Anterior cingulate cortex (tissue), 58 donors: ENCODE measurements at regions not wholly inside any gene's neighbourhood (a gene's known extent, or its start where the extent isn't known, plus 50 kb on each side); places are given as distances from the start of the nearest gene placed in this dataset.
"Not testable (repeated sequence)": the region's sequence is repeated elsewhere in the genome, so short reads cannot be mapped to it uniquely, and the experiment has no call there.

ENCODE experiments used
- DNase-seq, 58 donors: peaks; one replicate each; lab custom pipeline; 2025; lab: John Stamatoyannopoulos, UW

DNA sequence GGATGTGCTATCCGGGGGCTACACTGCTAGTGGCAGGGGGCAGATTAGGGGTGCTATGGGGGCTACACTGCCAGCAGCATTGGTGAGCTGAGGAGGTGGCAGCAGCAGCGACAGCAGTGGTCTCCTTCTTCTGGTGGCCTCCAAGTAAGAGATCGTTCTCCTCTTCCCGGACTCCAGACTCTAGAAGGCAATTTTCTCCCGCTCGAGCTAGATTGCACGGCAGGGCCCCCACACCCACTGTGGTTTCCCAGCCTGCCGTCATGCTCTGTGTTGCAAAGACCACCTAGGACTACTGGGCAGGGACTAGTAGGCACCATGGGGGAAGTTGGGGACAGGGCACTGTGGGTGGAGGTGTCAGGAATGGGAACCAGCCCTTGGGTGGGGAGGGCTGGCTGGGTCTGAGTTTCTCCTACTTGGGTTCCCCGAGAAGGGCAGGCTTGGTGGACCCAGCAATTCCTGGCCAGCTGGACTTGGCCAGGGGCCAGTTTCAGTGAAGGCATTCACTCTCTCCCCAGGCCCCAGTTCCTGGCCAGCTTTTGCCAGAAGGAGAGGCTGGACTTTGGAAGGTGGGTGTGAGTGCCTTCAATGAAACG lies 203.4 kb upstream of the WSB1 start:
- not testable (repeated sequence) for DNase-seq

DNA sequence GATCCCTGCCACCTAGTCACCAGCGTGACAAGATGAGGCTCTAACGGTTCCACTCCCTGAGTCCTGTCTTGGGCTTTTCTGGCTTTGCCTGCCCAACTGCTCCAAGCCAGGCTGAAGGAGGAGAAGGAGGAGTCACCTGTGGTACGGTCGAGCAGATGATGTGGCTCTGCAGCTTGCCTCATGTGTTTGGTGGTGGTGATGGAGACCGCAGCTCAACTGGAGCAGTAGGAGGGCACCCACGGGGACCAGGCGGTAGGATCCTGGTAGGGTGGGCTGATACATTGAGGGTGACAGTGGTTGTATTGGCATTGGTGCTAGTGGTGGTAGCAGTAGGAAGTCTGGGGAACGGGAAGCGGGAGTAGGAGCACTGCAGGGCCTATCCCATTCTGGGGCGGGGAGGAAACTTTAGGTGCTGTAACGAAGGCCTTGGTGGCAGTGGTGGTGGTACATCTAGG lies 202.8 kb upstream of the WSB1 start:
- no peak for DNase-seq

DNA sequence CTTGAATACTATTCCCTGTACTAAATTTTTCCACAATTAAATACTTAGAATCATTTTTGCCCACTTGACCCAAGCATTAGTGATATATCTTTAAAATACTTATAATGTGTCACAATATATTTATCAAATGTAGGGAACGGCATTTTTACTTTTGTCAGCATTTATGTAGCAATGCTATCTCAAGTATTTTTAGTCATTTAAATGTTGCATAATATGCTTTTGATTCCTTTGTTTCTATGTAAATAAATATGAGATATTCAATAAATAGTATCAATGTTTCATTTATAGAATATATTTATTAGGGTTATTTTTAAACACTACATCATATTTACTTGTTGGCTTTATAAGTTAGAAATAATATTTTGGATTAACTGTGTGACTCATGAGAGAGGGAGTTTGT lies 199.7 kb upstream of the WSB1 start:
- DNase-seq = not testable (repeated sequence)

DNA sequence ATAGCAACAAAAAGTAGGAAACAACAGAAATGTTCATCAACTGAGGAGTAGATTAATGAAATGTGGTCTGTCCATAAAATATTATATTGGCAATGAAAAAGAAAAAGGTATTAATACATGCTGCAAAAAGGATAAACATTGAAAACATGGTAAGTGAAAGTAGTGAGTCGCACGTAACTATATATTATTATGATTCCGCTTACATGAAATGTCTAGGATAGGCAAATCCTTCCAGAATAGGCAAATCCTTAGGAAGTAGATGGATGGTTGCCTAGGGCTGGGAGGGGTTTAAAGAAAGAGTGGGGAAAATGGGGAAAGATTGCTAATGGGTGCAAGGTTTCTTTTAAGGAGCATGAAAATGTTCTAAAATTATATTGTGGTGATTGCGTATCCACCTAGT lies 198.1 kb upstream of the WSB1 start:
- DNase-seq = not testable (repeated sequence)

DNA sequence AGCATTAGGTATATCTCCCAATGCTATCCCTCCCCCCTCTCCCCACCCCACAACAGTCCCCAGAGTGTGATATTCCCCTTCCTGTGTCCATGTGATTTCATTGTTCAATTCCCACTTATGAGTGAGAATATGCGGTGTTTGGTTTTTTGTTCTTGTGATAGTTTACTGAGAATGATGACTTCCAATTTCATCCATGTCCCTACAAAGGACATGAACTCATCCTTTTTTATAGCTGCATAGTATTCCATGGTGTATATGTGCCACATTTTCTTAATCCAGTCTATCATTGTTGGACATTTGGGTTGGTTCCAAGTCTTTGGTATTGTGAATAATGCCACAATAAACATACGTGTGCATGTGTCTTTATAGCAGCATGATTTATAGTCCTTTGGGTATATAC lies 194.6 kb upstream of the WSB1 start:
- not testable (repeated sequence) for DNase-seq

DNA sequence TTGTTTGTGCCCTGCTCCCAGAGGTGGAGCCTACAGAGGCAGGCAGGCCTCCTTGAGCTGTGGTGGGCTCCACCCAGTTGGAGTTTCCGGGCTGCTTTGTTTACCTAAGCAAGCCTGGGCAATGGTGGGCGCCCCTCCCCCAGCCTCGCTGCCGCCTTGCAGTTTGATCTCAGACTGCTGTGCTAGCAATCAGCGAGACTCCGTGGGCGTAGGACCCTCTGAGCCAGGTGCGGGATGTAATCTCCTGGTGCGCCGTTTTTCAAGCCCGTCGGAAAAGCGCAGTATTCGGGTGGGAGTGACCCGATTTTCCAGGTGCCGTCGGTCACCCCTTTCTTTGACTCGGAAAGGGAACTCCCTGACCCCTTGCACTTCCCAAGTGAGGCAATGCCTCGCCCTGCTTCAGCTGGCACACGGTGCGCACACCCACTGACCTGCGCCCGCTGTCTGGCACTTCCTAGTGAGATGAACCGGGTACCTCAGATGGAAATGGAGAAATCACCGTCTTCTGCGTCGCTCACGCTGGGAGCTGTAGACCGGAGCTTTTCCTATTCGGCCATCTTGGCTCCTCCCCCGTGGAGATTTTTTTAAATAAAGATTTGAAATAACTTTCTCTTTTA lies 189.2 kb upstream of the WSB1 start:
- DNase-seq = not testable (repeated sequence)

DNA sequence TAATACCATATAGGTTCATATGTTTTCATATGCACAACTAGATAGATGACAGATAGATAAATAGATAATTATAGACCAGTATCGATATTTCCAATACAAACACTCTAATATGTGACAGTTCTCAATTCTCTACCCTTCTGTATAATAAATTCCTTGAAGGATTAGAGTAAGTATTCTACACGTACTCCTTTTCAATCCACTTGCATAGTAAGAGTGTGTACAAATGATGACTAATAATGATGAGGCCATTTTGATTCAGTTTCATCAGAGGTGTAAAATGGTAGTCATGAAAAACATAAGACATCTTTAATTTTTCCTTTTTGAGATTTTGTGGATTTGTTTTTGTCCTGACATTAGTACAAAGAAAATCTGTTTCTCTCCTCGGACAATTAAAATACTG lies 188.3 kb upstream of the WSB1 start:
- DNase-seq = no peak

DNA sequence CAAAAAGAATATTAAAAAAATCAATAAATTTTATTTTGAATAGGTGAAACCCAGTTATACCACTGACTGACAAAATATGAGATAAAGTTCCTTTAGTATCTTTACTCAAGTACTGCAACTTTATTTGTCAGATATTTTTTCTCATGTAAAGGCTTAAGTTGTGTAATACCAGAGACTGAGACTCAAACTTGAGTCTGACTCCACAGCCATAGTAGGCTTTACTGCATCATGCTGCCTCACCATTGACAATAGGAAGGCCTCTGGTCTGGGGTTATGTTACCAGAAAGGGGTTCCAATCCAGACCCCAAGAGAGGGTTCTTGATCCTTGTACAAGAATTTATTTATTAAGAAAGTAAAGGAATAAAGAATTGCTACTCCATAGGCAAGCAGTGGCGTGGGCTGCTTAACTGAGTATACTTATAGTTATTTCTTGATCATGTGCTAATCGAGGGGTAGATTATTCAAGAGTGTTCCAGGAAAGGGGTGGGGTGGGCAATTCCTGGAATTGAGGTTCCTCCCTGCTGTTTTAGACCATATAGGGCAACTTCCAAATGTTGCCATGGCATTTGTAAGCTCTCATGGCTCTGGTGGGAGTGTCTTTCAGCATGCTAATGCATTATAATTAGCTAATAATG lies 187.4 kb upstream of the WSB1 start:
- DNase-seq = no peak

DNA sequence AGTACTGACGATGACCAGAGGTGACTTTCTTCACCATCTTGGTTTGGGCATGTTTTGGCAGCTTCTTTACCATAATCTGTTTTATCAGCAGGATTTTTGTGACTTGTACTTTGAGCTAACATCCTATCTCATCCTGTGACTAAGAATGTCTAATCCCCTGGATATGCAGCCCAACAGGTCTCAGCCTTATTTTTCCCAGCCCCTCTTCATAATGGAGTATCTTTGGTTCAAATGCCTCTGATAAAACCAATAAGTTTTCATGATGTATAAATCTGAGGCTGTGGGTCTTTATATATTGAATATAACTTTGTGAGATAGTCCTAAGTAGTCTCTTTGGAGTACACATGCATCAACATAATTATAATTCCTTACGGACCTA lies 186.9 kb upstream of the WSB1 start:
- DNase-seq = no peak

DNA sequence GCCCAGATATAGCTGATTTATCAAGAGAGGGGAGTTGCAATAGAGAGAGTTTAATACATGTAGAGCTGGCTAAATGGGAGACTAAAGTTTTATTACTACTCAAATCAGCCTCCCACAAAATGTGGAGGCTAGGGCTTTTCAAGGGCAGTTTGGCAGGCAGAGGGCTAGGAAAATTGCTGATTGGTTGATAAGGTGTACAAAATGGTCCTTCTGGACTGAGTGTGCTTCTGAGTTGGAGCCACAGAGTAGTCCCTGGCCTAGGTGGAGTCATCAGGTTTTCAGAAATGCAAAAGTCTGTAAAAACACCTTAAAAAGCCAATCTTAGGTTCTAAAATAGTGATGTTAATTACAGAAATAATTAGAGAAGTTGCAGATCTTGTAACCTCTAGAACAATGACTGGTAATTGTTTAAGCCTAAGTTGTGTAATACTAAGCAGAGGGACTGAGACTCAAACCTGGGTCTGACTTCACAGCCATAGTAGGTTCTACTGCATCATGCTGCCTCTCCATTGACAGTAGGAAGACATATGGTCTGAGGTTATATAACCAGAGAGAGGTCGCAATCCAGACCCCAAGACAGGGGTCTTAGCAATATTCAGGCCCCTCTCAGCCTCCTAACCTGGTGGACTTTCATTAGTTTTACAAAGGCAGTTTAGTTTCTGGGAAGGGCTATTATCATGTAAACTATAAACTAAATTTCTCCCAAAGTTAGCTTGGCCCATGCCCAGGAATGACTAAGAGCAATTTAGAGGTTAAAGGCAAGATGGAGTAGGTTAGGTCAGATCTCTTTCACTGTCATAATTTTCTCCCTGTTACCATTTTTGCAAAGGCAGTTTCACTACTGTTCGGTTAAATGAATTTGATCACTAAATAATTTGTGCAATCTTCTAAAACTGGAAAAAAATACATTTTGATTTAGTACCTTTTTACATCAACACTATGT lies 186.3 kb upstream of the WSB1 start:
- not testable (repeated sequence) for DNase-seq

DNA sequence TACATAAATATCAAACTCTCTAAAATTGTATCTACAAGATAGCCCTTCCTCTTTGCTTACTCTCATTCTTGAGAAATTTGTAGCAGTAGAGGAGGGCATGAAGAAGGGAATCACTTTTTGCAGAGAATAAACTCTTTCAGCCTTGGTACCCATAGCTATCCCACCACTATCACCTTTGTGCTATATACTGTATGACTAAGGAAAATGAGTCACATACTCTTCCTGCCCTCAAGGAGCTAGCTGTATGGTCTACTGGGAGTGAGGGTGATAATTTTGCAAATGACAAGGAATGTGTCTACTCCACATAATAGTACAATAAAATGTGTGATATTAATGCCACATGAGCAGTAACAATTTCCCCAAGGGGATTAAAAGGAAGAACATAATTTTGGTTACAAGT lies 184.6 kb upstream of the WSB1 start:
- DNase-seq = no peak

DNA sequence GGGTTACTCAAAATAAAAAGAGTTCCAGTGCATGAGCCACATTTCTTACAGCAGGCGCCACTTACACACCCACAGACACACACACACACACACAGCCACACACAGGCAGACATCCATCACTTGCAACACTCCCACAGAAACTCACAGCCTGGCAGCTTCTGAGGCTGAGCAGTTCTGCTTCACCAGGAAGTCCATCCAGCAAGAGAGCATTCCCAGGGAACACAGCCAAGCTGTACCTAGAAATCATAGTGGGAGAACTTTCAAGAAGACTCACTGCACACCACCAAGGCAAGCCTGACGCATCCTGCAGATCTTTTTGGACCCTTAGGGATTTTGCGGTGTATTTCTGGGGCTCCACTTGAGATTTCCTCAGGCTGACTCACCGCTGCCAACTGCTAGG lies 140.9 kb upstream of the WSB1 start:
- peak in 39 of 58 donors; percentile 1 to 75 (median 34) for DNase-seq

DNA sequence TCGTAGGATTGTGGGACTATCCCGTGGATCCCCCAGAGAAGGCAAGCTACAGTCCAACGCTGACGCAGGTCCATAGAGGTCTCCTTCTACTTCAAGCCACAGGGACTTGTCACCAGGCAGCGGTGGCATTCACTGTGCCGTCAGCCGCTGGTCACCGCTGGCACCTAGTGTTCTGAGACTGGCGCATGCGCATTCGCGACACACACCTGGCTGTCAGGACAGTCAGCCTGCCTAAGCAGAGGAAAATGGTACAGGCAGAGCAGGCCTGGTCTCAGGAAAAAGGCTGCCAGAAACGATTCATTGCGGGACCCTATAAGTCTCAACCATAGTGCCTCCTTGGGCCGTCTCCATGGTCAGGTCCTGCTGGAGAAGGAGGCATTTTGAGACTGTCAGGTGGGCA lies 138.0 kb upstream of the WSB1 start:
- DNase-seq = no peak

DNA sequence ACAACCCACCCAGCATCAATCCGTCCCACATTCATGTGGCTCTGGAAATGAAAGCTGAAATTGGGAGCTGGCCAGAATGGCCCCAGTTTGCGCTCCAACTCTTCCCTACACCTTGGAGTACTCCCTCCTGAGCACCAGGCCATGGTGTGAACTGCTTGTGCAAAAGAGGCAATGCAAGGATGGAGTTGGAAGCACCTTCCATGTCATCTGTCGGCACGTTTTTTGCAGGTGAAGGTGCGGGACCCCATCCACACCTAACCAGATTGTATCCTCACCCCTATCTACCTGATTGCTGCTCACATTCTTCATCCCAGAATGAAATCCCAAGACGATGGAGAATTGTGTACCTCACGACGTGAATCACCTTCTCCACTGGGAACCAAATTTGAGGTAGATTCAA lies 136.6 kb upstream of the WSB1 start:
- no peak for DNase-seq

DNA sequence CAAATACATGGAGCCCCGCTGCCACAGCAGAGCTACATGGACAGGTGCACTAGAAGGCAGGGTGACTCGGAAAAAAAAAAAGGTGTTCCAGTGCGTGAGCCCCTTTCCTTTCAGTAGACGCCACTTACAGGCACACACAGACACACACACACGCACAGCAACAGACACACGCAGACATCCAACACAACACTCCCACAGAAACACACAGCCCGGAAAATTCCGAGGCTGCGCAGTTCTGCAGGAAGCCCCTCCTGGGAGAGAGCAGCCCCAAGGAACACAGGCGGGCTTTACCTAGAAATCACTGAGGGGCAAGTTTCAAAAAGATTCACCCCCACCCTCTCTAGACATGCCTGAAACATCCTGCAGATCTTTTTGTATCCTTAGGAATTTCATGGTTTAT lies 136.0 kb upstream of the WSB1 start:
- DNase-seq = no peak

DNA sequence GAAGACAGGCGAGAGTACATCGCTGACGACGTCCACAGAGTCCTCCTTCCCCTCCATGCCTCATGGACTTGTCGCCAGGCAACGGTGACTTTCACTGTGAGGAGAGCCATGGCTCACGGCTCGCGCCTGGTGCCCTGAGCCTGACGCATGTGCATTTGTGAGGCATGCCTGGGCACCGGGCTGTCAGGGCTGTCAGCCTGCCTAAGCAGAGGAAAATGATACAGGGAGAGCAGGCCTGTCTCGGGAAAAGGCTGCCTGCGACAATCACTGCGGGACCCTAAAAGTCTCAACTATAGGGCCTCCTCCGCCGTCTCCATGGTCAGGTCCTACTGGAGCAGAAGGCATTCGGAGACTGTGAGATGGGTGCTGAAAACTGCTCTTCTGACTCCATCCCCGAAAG lies 135.5 kb upstream of the WSB1 start:
- DNase-seq = no peak

DNA sequence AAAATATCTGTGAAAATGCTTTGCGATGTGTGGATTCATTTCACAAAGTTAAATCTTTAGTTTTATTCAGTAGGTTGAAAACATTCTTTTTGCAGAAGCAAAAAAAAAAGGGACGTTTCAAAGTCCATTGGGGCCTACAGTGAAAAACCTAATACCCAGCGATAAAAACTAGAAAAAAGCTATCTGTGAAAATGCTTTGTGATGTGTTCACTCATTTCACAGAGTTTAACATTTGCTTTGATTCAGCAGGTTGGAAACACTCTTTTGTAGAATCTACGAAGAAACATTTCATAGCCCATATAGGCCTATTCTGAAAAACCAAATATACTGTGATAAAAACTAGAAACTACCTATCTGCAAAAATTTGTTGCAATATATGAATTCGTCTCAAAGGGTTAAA lies 113.6 kb upstream of the WSB1 start:
- DNase-seq = no peak

DNA sequence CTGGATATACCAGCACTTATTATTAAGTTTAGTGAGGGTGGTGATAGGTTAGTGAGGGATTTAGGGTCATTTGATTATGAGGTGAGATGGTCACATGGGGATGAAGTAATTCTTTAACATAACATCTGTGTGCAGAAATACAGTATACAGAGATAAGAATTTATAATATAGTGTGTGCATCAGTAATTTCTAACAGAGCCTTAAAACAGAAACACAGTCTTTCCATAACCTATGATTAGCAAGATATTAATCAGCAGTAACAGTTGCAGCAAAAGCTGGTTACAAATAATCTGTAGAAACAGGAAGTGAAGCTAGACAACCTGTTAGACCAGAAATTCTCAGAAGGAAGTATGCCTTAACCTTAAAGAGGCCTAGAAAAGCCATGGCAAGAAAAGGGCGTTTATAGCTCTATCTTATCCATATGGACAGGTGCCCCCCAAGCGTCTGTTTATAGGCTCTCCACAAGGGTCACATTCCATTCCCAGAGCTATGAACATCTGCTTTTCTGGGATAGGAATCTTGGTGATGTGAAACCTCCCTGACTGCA lies 112.5 kb upstream of the WSB1 start:
- DNase-seq = not testable (repeated sequence)

DNA sequence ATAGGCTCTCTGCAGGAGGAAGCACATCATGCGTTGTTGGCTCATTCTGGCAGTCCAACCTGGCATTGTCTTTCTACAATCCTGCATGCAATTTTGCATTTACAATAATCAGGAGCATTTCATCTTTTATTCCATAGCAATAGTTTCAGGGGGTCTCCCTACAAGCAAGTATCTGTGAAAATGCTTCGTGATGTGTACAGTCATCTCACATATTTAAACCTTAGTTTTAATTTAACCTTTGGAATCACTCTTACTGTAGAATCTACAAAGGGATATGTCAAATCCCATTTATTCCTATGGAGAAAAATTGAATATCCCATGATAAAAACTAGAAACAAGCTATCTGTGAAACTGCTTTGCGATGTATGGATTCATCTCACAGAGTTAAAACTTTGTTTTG lies 112.0 kb upstream of the WSB1 start:
- no peak for DNase-seq

DNA sequence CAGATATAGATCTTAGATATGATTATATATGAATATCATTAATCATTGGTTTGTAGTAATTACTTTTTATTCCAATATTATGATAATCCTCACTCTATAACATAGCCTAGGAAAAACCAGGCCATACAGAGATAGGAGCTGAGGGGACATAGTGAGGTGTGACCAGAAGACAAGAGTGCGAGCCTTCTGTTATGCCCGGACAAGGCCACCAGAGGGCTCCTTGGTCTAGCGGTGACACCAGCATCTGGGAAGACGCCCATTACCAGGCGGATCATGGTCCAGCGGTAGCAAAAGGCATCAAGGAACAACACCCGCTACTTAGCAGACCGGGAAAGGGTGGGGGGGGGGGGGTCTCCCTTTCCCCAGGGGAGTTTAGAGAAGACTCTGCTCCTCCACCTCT lies 96.4 kb upstream of the WSB1 start:
- DNase-seq = peak in 2 of 58 donors; percentile 1 to 7

DNA sequence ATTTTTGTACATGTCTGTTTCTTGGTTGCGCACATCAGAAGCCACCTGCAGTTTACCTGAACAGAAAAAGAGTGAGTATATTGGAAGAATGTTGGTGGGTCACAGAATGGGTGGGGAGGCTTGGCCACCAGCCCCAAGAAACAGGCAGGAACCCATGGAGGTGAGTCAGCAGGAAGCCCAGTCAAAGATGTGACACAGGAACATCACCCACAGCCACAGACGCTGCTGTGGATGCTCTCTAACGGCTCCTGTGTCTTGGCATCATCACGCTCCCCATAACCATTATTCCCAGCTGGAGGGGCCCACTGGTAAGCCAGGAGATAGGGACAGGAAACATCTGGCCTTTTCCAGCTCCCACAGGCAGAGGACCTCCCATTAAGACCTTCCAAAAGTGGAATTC lies 94.0 kb upstream of the WSB1 start:
- DNase-seq = no peak
